ENCODE measurements at regions not wholly inside any gene's neighbourhood (a gene's known extent, or its start where the extent isn't known, plus 50 kb on each side); places are given as distances from the start of the nearest gene placed in this dataset.

- no peak for DNase-seq (ENCODE audit: low read depth)
- no peak for TF ChIP-seq CTCF (IDR thresholded peaks at IDR 0.05; ENCODE audit: low read depth, low read length, missing control alignments)
- H3K4me3 ChIP-seq (ENCODE audit: low read depth, low read length) = no peak overlapping the region
Measured at GRCh38 chr14:100652744-100653143, 65.5 kb upstream of the BEGAIN start.

GRCh38 chr14:100653409-100653808, 66.2 kb upstream of the BEGAIN start:
- DNase-seq (ENCODE audit: low read depth) = no peak
- H3K4me3 ChIP-seq (ENCODE audit: low read depth, low read length) = no peak overlapping the region
- TF ChIP-seq CTCF (IDR thresholded peaks at IDR 0.05; ENCODE audit: low read depth, low read length, missing control alignments) = peak; percentile 65

GRCh38 chr14:100654025-100654813, 67.0 kb upstream of the BEGAIN start:
- no peak for TF ChIP-seq CTCF (IDR thresholded peaks at IDR 0.05; ENCODE audit: low read depth, low read length, missing control alignments)
- no peak for DNase-seq (ENCODE audit: low read depth)
- H3K4me3 ChIP-seq (ENCODE audit: low read depth, low read length) = no peak overlapping the region

- H3K4me3 ChIP-seq (ENCODE audit: low read depth, low read length) = no peak overlapping the region
- TF ChIP-seq CTCF (IDR thresholded peaks at IDR 0.05; ENCODE audit: low read depth, low read length, missing control alignments) = peak; percentile 85
- DNase-seq (ENCODE audit: low read depth) = no peak
Measured at GRCh38 chr14:100654814-100655740, 67.9 kb upstream of the BEGAIN start.

- no peak for TF ChIP-seq CTCF (IDR thresholded peaks at IDR 0.05; ENCODE audit: low read depth, low read length, missing control alignments)
- no peak overlapping the region for H3K4me3 ChIP-seq (ENCODE audit: low read depth, low read length)
- no peak for DNase-seq (ENCODE audit: low read depth)
Measured at GRCh38 chr14:100655741-100656085, 68.5 kb upstream of the BEGAIN start.

GRCh38 chr14:100656996-100657395, 69.7 kb upstream of the DLK1 start:
- no peak overlapping the region for H3K4me3 ChIP-seq (ENCODE audit: low read depth, low read length)
- no peak for DNase-seq (ENCODE audit: low read depth)
- no peak for TF ChIP-seq CTCF (IDR thresholded peaks at IDR 0.05; ENCODE audit: low read depth, low read length, missing control alignments)
